H1 (cell line): ENCODE measurements at regions not wholly inside any gene's neighbourhood (a gene's known extent, or its start where the extent isn't known, plus 50 kb on each side); places are given as distances from the start of the nearest gene placed in this dataset.

Experiments
- CTCF ChIA-PET: fragments of 300-600 bp; sonication (Branson Sonifier 250); formaldehyde crosslinking; loops from one replicate; lab custom pipeline; 2021; ENCODE audit not compliant: partially characterized antibody; lab: Charles Lee
- POLR2A ChIA-PET: fragments of 300-600 bp; sonication (Branson Sonifier 250); formaldehyde crosslinking; loops from one replicate; lab custom pipeline; 2021; ENCODE audit warnings: inconsistent platforms; ENCODE audit not compliant: partially characterized antibody; lab: Charles Lee
- DNase-seq, 2 experiments: peaks; one replicate each; pipeline versions ENCODE4 v3.0.0 to v3.0.0-alpha.2; 2010 to 2022; ENCODE audit warnings: low spot score in 2 of 2, low read depth in 1 of 2, mixed read lengths in 1 of 2
- FAIRE-seq: peaks from 2 replicates; lab custom pipeline; 2011; peaks lifted over from hg19 to GRCh38; lab: Jason Lieb, UNC
- H2AFZ ChIP-seq: 2 replicates; pipeline ENCODE4 v1.8.1; 2012; ENCODE audit warnings: low read length, inconsistent platforms
- H2AK5ac ChIP-seq: 2 replicates; pipeline ENCODE4 v1.6.1; 2013; ENCODE audit warnings: low read depth, low read length
- H2BK120ac ChIP-seq: replicated peaks from 2 replicates; pipeline ENCODE3; 2013; ENCODE audit warnings: low read depth, low read length, inconsistent platforms
- H2BK12ac ChIP-seq: 2 replicates; pipeline ENCODE4 v1.6.1; 2013; ENCODE audit warnings: low read depth, low read length
- H2BK15ac ChIP-seq: 2 replicates; pipeline ENCODE4 v1.6.1; 2013; ENCODE audit warnings: low read length
- H2BK20ac ChIP-seq: 2 replicates; pipeline ENCODE4 v1.6.1; 2013; ENCODE audit warnings: low read length
- H2BK5ac ChIP-seq: 2 replicates; pipeline ENCODE4 v1.6.1; 2013; ENCODE audit warnings: low read depth, low read length
- H3K14ac ChIP-seq: 2 replicates; pipeline ENCODE4 v1.6.1; 2013; ENCODE audit warnings: inconsistent platforms; ENCODE audit not compliant: insufficient read length
- H3K18ac ChIP-seq: 2 replicates; pipeline ENCODE4 v1.6.1; 2013; ENCODE audit warnings: low read length; ENCODE audit errors: extremely low read depth
- H3K23ac ChIP-seq: 2 replicates; pipeline ENCODE4 v1.6.1; 2013; ENCODE audit warnings: inconsistent platforms; ENCODE audit not compliant: insufficient read length
- H3K23me2 ChIP-seq: 2 replicates; pipeline ENCODE4 v1.6.1; 2013; ENCODE audit warnings: low read depth, low read length
- H3K27ac ChIP-seq: 2 replicates; pipeline ENCODE4 v1.6.1; 2011; ENCODE audit warnings: low read depth, low read length, inconsistent platforms
- H3K27me3 ChIP-seq, 4 experiments: replicated peaks in 1 of 4; 1 replicate in 1 of 4; 2 replicates in 3 of 4; pipeline versions ENCODE4 v1.6.1 to v1.8.1; 2011 to 2013; ENCODE audit warnings: low read length in 3 of 4, mild to moderate bottlenecking in 3 of 4, inconsistent platforms in 2 of 4, mixed read lengths in 2 of 4, moderate library complexity in 1 of 4; ENCODE audit not compliant: control insufficient read depth in 3 of 4, insufficient read depth in 3 of 4; ENCODE audit errors: extremely low read depth in 1 of 4
- H3K36me3 ChIP-seq, 4 experiments: 2 replicates each; pipeline versions ENCODE4 v1.6.1 to v1.8.1; 2011 to 2013; ENCODE audit warnings: mild to moderate bottlenecking in 4 of 4, low read length in 3 of 4, moderate library complexity in 2 of 4, control low read depth in 1 of 4, inconsistent platforms in 1 of 4; ENCODE audit not compliant: insufficient read depth in 4 of 4, control insufficient read depth in 2 of 4
- H3K4ac ChIP-seq: replicated peaks from 2 replicates; pipeline ENCODE3; 2013; ENCODE audit warnings: low read length, low read depth, mixed read lengths, inconsistent platforms; ENCODE audit not compliant: insufficient read length
- H3K4me1 ChIP-seq, 4 experiments: replicated peaks in 1 of 4; 1 replicate in 1 of 4; 2 replicates in 3 of 4; pipeline versions ENCODE4 v1.6.1 to v1.8.1; 2011 to 2013; ENCODE audit warnings: low read length in 3 of 4, inconsistent platforms in 2 of 4, mixed read lengths in 1 of 4; ENCODE audit not compliant: insufficient read depth in 4 of 4, control insufficient read depth in 3 of 4
- H3K4me2 ChIP-seq, 2 experiments: 2 replicates each; pipeline versions ENCODE4 v1.6.1 to v1.8.1; 2011 to 2013; ENCODE audit warnings: low read depth in 2 of 2, low read length in 2 of 2, control low read depth in 1 of 2, inconsistent platforms in 1 of 2, mild to moderate bottlenecking in 1 of 2; ENCODE audit not compliant: insufficient read depth in 1 of 2
- H3K4me3 ChIP-seq, 4 experiments: fragments of 200-600, 300-600 bp in 1 of 4; sonication (generic), shearing (Covaris generic), sonication (Bioruptor Twin) in 1 of 4; 2 replicates each; pipeline versions ENCODE4 v1.5.1 to v1.8.1; 2011 to 2016; ENCODE audit warnings: low read length in 4 of 4, low read depth in 3 of 4, control low read depth in 2 of 4, inconsistent platforms in 2 of 4, mild to moderate bottlenecking in 2 of 4, mixed read lengths in 1 of 4, moderate library complexity in 1 of 4; ENCODE audit not compliant: insufficient read depth in 2 of 4; ENCODE audit errors: extremely low read depth in 1 of 4
- H3K56ac ChIP-seq: replicated peaks from 2 replicates; pipeline ENCODE3; 2013; ENCODE audit warnings: low read depth, mild to moderate bottlenecking, mixed read lengths, low read length, inconsistent platforms; ENCODE audit not compliant: insufficient read length
- H3K79me1 ChIP-seq: 2 replicates; pipeline ENCODE4 v1.6.1; 2013; ENCODE audit warnings: low read depth, low read length, control low read depth
- H3K79me2 ChIP-seq, 2 experiments: 2 replicates each; pipeline versions ENCODE4 v1.6.1 to v1.8.1; 2012 to 2013; ENCODE audit warnings: low read length in 2 of 2, mild to moderate bottlenecking in 2 of 2, inconsistent platforms in 1 of 2; ENCODE audit not compliant: insufficient read depth in 2 of 2, control insufficient read depth in 1 of 2
- H3K9ac ChIP-seq, 4 experiments: replicated peaks in 1 of 4; 1 replicate in 1 of 4; 2 replicates in 3 of 4; pipeline versions ENCODE4 v1.6.1 to v1.8.1; 2011 to 2013; ENCODE audit warnings: low read depth in 3 of 4, low read length in 3 of 4, control low read depth in 2 of 4, mild to moderate bottlenecking in 2 of 4, moderate library complexity in 2 of 4, inconsistent platforms in 1 of 4; ENCODE audit errors: extremely low read depth in 1 of 4
- H3K9me3 ChIP-seq, 2 experiments: 2 replicates each; pipeline versions ENCODE4 v1.6.1 to v1.8.1; 2012 to 2013; ENCODE audit warnings: mild to moderate bottlenecking in 2 of 2, moderate library complexity in 2 of 2, control low read depth in 1 of 2, inconsistent platforms in 1 of 2, low read depth in 1 of 2, low read length in 1 of 2, mixed read lengths in 1 of 2; ENCODE audit not compliant: insufficient read depth in 2 of 2
- H4K20me1 ChIP-seq, 2 experiments: replicated peaks in 1 of 2; 2 replicates each; pipeline versions ENCODE3 to v1.8.1; 2011 to 2013; ENCODE audit warnings: inconsistent platforms in 2 of 2, low read length in 2 of 2, mild to moderate bottlenecking in 1 of 2; ENCODE audit not compliant: insufficient read depth in 2 of 2, control insufficient read depth in 1 of 2
- H4K5ac ChIP-seq: 2 replicates; pipeline ENCODE4 v1.6.1; 2013; ENCODE audit warnings: low read length, low read depth, mixed read lengths, inconsistent platforms; ENCODE audit not compliant: insufficient read length
- H4K8ac ChIP-seq: 2 replicates; pipeline ENCODE4 v1.8.0; 2013; ENCODE audit warnings: mild to moderate bottlenecking, moderate library complexity, low read length, inconsistent platforms; ENCODE audit not compliant: insufficient read depth; ENCODE audit errors: extremely low read depth
- H4K91ac ChIP-seq: replicated peaks from 2 replicates; pipeline ENCODE3; 2013; ENCODE audit warnings: low read length, mixed read lengths, inconsistent platforms; ENCODE audit not compliant: insufficient read length
- POLR2A ChIP-seq, 2 experiments: IDR thresholded peaks; 1 replicate in 1 of 2; 2 replicates in 1 of 2; pipeline ENCODE4 v1.6.1; 2011; ENCODE audit warnings: low read depth in 2 of 2, low read length in 2 of 2, mild to moderate bottlenecking in 2 of 2; ENCODE audit errors: control extremely low read depth in 1 of 2
- RAD21 ChIP-seq, 2 experiments: IDR thresholded peaks in 1 of 2; conservative IDR thresholded peaks in 1 of 2; 2 replicates each; pipeline ENCODE4 v1.6.1; 2011; ENCODE audit warnings: low read depth in 2 of 2, low read length in 2 of 2, improper control_type of control experiment in 1 of 2, inconsistent platforms in 1 of 2, mild to moderate bottlenecking in 1 of 2, moderate library complexity in 1 of 2
- SP1 ChIP-seq: IDR thresholded peaks from 2 replicates; pipeline ENCODE4 v1.6.1; 2011; ENCODE audit warnings: low read depth, low read length
- TBP ChIP-seq: IDR thresholded peaks from 2 replicates; pipeline ENCODE4 v1.6.1; 2011; ENCODE audit warnings: low read depth, low read length, improper control_type of control experiment
- WGBS, 2 experiments: shearing (Covaris generic) in 1 of 2; methylation state at CpG; one replicate each; pipeline versions ENCODE4 v1.1.6 to v1.1.7; 2013 to 2015; ENCODE audit warnings: low lambda C conversion rate in 2 of 2, mixed read lengths in 2 of 2, inconsistent platforms in 1 of 2, low coverage in 1 of 2, missing lambda C conversion rate in 1 of 2; ENCODE audit not compliant: insufficient replicate concordance in 2 of 2, insufficient coverage in 1 of 2, insufficient read length in 1 of 2; ENCODE audit errors: extremely low coverage in 1 of 2, missing lambda C conversion rate in 1 of 2; 5-methylcytosine and 5-hydroxymethylcytosine counted together

- 73% methylated on average over 10 of the region's 10 CpGs; no CpG with 5 or more reads in 1 of the 2 experiments for WGBS, 2 experiments
Observed at GRCh38 chr6:14818422-14818884, 427.4 kb upstream of the JARID2 start.

More at GRCh38 chr6:14818422-14818884, 427.4 kb upstream of the JARID2 start:
- H2BK120ac ChIP-seq: no peak overlapping the region
- no peaks in the 10 kb centered on the region for H3K9me3 ChIP-seq
- no peaks in the 10 kb centered on the region for H3K79me2 ChIP-seq
- H3K56ac ChIP-seq: no peak overlapping the region
- H3K18ac ChIP-seq: no peak overlapping the region
- H3K4me2 ChIP-seq: no peak overlapping the region
- 0 out of 2 replicates have a peak overlapping the region, but pooled peaks have one; percentile 23 for H2BK15ac ChIP-seq
- POLR2A ChIA-PET: no interaction called here
- H2BK12ac ChIP-seq: 0 out of 2 replicates have a peak overlapping the region, but pooled peaks have one; percentile 88
- H3K9ac ChIP-seq: no peak overlapping the region
- no peak overlapping the region for H4K91ac ChIP-seq
- H4K8ac ChIP-seq: no peak overlapping the region
- H3K79me1 ChIP-seq: peaks cover 2% of the 10 kb centered on the region; the same call in 1 of the 2 replicates
- H4K20me1 ChIP-seq: no peaks in the 10 kb centered on the region
- no peak overlapping the region for H2BK20ac ChIP-seq
- no peak overlapping the region for H2AK5ac ChIP-seq
- H2BK5ac ChIP-seq: peak overlapping the region; percentile 38; the same call in 1 of the 2 replicates
- no peak for TF ChIP-seq SP1
- TF ChIP-seq TBP: no peak
- no peak for TF ChIP-seq POLR2A (IDR thresholded peaks at IDR 0.05; ENCODE audit: control extremely low read depth in 1 of 2, low read depth in 2 of 2, low read length in 2 of 2)
- TF ChIP-seq RAD21 (IDR thresholded peaks at IDR 0.05 in 1 of 2, conservative IDR thresholded peaks at IDR 0.05 in 1 of 2; ENCODE audit: low read depth in 2 of 2, low read length in 2 of 2): no peak
- H3K27me3 ChIP-seq: no peaks in the 10 kb centered on the region
- H3K36me3 ChIP-seq: no peaks in the 10 kb centered on the region
- H3K4me1 ChIP-seq: peaks cover 0 to 11% (median 1%) of the 10 kb centered on the region in 4 experiments; a peak in 3 of 7 replicates
- no peak overlapping the region for H2AFZ ChIP-seq
- no peak overlapping the region for H3K4me3 ChIP-seq
- CTCF ChIA-PET: no interaction called here
- no peak overlapping the region for H3K14ac ChIP-seq
- no peaks in the 10 kb centered on the region; the same call in 1 of the 2 replicates for H3K23me2 ChIP-seq
- no peak overlapping the region for H4K5ac ChIP-seq
- no peak overlapping the region for H3K27ac ChIP-seq
- H3K23ac ChIP-seq: no peak overlapping the region
- FAIRE-seq (no peak), DNase-seq (no peak)
- no peak overlapping the region for H3K4ac ChIP-seq
